H1 (cell line): ENCODE measurements at regions not wholly inside any gene's neighbourhood (a gene's known extent, or its start where the extent isn't known, plus 50 kb on each side); places are given as distances from the start of the nearest gene placed in this dataset.

Experiments
- CTCF ChIA-PET: fragments of 300-600 bp; sonication (Branson Sonifier 250); formaldehyde crosslinking; loops from one replicate; lab custom pipeline; 2021; ENCODE audit not compliant: partially characterized antibody; lab: Charles Lee
- POLR2A ChIA-PET: fragments of 300-600 bp; sonication (Branson Sonifier 250); formaldehyde crosslinking; loops from one replicate; lab custom pipeline; 2021; ENCODE audit warnings: inconsistent platforms; ENCODE audit not compliant: partially characterized antibody; lab: Charles Lee
- DNase-seq, 2 experiments: peaks; one replicate each; pipeline versions ENCODE4 v3.0.0 to v3.0.0-alpha.2; 2010 to 2022; ENCODE audit warnings: low spot score in 2 of 2, low read depth in 1 of 2, mixed read lengths in 1 of 2
- FAIRE-seq: peaks from 2 replicates; lab custom pipeline; 2011; peaks lifted over from hg19 to GRCh38; lab: Jason Lieb, UNC
- H2AFZ ChIP-seq: 2 replicates; pipeline ENCODE4 v1.8.1; 2012; ENCODE audit warnings: low read length, inconsistent platforms
- H2AK5ac ChIP-seq: 2 replicates; pipeline ENCODE4 v1.6.1; 2013; ENCODE audit warnings: low read depth, low read length
- H2BK120ac ChIP-seq: replicated peaks from 2 replicates; pipeline ENCODE3; 2013; ENCODE audit warnings: low read depth, low read length, inconsistent platforms
- H2BK12ac ChIP-seq: 2 replicates; pipeline ENCODE4 v1.6.1; 2013; ENCODE audit warnings: low read depth, low read length
- H2BK15ac ChIP-seq: 2 replicates; pipeline ENCODE4 v1.6.1; 2013; ENCODE audit warnings: low read length
- H2BK20ac ChIP-seq: 2 replicates; pipeline ENCODE4 v1.6.1; 2013; ENCODE audit warnings: low read length
- H2BK5ac ChIP-seq: 2 replicates; pipeline ENCODE4 v1.6.1; 2013; ENCODE audit warnings: low read depth, low read length
- H3K14ac ChIP-seq: 2 replicates; pipeline ENCODE4 v1.6.1; 2013; ENCODE audit warnings: inconsistent platforms; ENCODE audit not compliant: insufficient read length
- H3K18ac ChIP-seq: 2 replicates; pipeline ENCODE4 v1.6.1; 2013; ENCODE audit warnings: low read length; ENCODE audit errors: extremely low read depth
- H3K23ac ChIP-seq: 2 replicates; pipeline ENCODE4 v1.6.1; 2013; ENCODE audit warnings: inconsistent platforms; ENCODE audit not compliant: insufficient read length
- H3K23me2 ChIP-seq: 2 replicates; pipeline ENCODE4 v1.6.1; 2013; ENCODE audit warnings: low read depth, low read length
- H3K27ac ChIP-seq: 2 replicates; pipeline ENCODE4 v1.6.1; 2011; ENCODE audit warnings: low read depth, low read length, inconsistent platforms
- H3K27me3 ChIP-seq, 4 experiments: replicated peaks in 1 of 4; 1 replicate in 1 of 4; 2 replicates in 3 of 4; pipeline versions ENCODE4 v1.6.1 to v1.8.1; 2011 to 2013; ENCODE audit warnings: low read length in 3 of 4, mild to moderate bottlenecking in 3 of 4, inconsistent platforms in 2 of 4, mixed read lengths in 2 of 4, moderate library complexity in 1 of 4; ENCODE audit not compliant: control insufficient read depth in 3 of 4, insufficient read depth in 3 of 4; ENCODE audit errors: extremely low read depth in 1 of 4
- H3K36me3 ChIP-seq, 4 experiments: 2 replicates each; pipeline versions ENCODE4 v1.6.1 to v1.8.1; 2011 to 2013; ENCODE audit warnings: mild to moderate bottlenecking in 4 of 4, low read length in 3 of 4, moderate library complexity in 2 of 4, control low read depth in 1 of 4, inconsistent platforms in 1 of 4; ENCODE audit not compliant: insufficient read depth in 4 of 4, control insufficient read depth in 2 of 4
- H3K4ac ChIP-seq: replicated peaks from 2 replicates; pipeline ENCODE3; 2013; ENCODE audit warnings: low read length, low read depth, mixed read lengths, inconsistent platforms; ENCODE audit not compliant: insufficient read length
- H3K4me1 ChIP-seq, 4 experiments: replicated peaks in 1 of 4; 1 replicate in 1 of 4; 2 replicates in 3 of 4; pipeline versions ENCODE4 v1.6.1 to v1.8.1; 2011 to 2013; ENCODE audit warnings: low read length in 3 of 4, inconsistent platforms in 2 of 4, mixed read lengths in 1 of 4; ENCODE audit not compliant: insufficient read depth in 4 of 4, control insufficient read depth in 3 of 4
- H3K4me2 ChIP-seq, 2 experiments: 2 replicates each; pipeline versions ENCODE4 v1.6.1 to v1.8.1; 2011 to 2013; ENCODE audit warnings: low read depth in 2 of 2, low read length in 2 of 2, control low read depth in 1 of 2, inconsistent platforms in 1 of 2, mild to moderate bottlenecking in 1 of 2; ENCODE audit not compliant: insufficient read depth in 1 of 2
- H3K4me3 ChIP-seq, 4 experiments: fragments of 200-600, 300-600 bp in 1 of 4; sonication (generic), shearing (Covaris generic), sonication (Bioruptor Twin) in 1 of 4; 2 replicates each; pipeline versions ENCODE4 v1.5.1 to v1.8.1; 2011 to 2016; ENCODE audit warnings: low read length in 4 of 4, low read depth in 3 of 4, control low read depth in 2 of 4, inconsistent platforms in 2 of 4, mild to moderate bottlenecking in 2 of 4, mixed read lengths in 1 of 4, moderate library complexity in 1 of 4; ENCODE audit not compliant: insufficient read depth in 2 of 4; ENCODE audit errors: extremely low read depth in 1 of 4
- H3K56ac ChIP-seq: replicated peaks from 2 replicates; pipeline ENCODE3; 2013; ENCODE audit warnings: low read depth, mild to moderate bottlenecking, mixed read lengths, low read length, inconsistent platforms; ENCODE audit not compliant: insufficient read length
- H3K79me1 ChIP-seq: 2 replicates; pipeline ENCODE4 v1.6.1; 2013; ENCODE audit warnings: low read depth, low read length, control low read depth
- H3K79me2 ChIP-seq, 2 experiments: 2 replicates each; pipeline versions ENCODE4 v1.6.1 to v1.8.1; 2012 to 2013; ENCODE audit warnings: low read length in 2 of 2, mild to moderate bottlenecking in 2 of 2, inconsistent platforms in 1 of 2; ENCODE audit not compliant: insufficient read depth in 2 of 2, control insufficient read depth in 1 of 2
- H3K9ac ChIP-seq, 4 experiments: replicated peaks in 1 of 4; 1 replicate in 1 of 4; 2 replicates in 3 of 4; pipeline versions ENCODE4 v1.6.1 to v1.8.1; 2011 to 2013; ENCODE audit warnings: low read depth in 3 of 4, low read length in 3 of 4, control low read depth in 2 of 4, mild to moderate bottlenecking in 2 of 4, moderate library complexity in 2 of 4, inconsistent platforms in 1 of 4; ENCODE audit errors: extremely low read depth in 1 of 4
- H3K9me3 ChIP-seq, 2 experiments: 2 replicates each; pipeline versions ENCODE4 v1.6.1 to v1.8.1; 2012 to 2013; ENCODE audit warnings: mild to moderate bottlenecking in 2 of 2, moderate library complexity in 2 of 2, control low read depth in 1 of 2, inconsistent platforms in 1 of 2, low read depth in 1 of 2, low read length in 1 of 2, mixed read lengths in 1 of 2; ENCODE audit not compliant: insufficient read depth in 2 of 2
- H4K20me1 ChIP-seq, 2 experiments: replicated peaks in 1 of 2; 2 replicates each; pipeline versions ENCODE3 to v1.8.1; 2011 to 2013; ENCODE audit warnings: inconsistent platforms in 2 of 2, low read length in 2 of 2, mild to moderate bottlenecking in 1 of 2; ENCODE audit not compliant: insufficient read depth in 2 of 2, control insufficient read depth in 1 of 2
- H4K5ac ChIP-seq: 2 replicates; pipeline ENCODE4 v1.6.1; 2013; ENCODE audit warnings: low read length, low read depth, mixed read lengths, inconsistent platforms; ENCODE audit not compliant: insufficient read length
- H4K8ac ChIP-seq: 2 replicates; pipeline ENCODE4 v1.8.0; 2013; ENCODE audit warnings: mild to moderate bottlenecking, moderate library complexity, low read length, inconsistent platforms; ENCODE audit not compliant: insufficient read depth; ENCODE audit errors: extremely low read depth
- H4K91ac ChIP-seq: replicated peaks from 2 replicates; pipeline ENCODE3; 2013; ENCODE audit warnings: low read length, mixed read lengths, inconsistent platforms; ENCODE audit not compliant: insufficient read length
- BRCA1 ChIP-seq: IDR thresholded peaks from 2 replicates; pipeline ENCODE4 v1.6.1; 2012; ENCODE audit warnings: low read depth, low read length, improper control_type of control experiment
- CTBP2 ChIP-seq: IDR thresholded peaks from 2 replicates; pipeline ENCODE4 v1.7.0; 2011; ENCODE audit warnings: borderline replicate concordance, mild to moderate bottlenecking, moderate library complexity, mixed read lengths, low read length; ENCODE audit not compliant: insufficient read depth, insufficient read length
- EGR1 ChIP-seq: IDR thresholded peaks from 2 replicates; pipeline ENCODE4 v1.6.1; 2011; ENCODE audit warnings: low read depth, low read length, borderline replicate concordance
- EP300 ChIP-seq, 2 experiments: IDR thresholded peaks; 1 replicate in 1 of 2; 2 replicates in 1 of 2; pipeline ENCODE4 v1.6.1; 2011 to 2012; ENCODE audit warnings: low read depth in 2 of 2, low read length in 2 of 2, mild to moderate bottlenecking in 2 of 2, borderline replicate concordance in 1 of 2, inconsistent platforms in 1 of 2, moderate library complexity in 1 of 2
- EZH2 ChIP-seq: fragments of 200-600 bp; sonication (generic); IDR thresholded peaks from 2 replicates; pipeline ENCODE4 v1.7.1; 2012; ENCODE audit warnings: low read depth, mild to moderate bottlenecking, moderate library complexity, low read length, inconsistent platforms; ENCODE audit not compliant: severe bottlenecking
- FOSL1 ChIP-seq: IDR thresholded peaks from 2 replicates; pipeline ENCODE4 v1.6.1; 2011; ENCODE audit warnings: mild to moderate bottlenecking, low read depth, low read length, moderate library complexity; ENCODE audit not compliant: insufficient read depth
- GABPA ChIP-seq: IDR thresholded peaks from 2 replicates; pipeline ENCODE4 v1.6.1; 2011; ENCODE audit warnings: mild to moderate bottlenecking, low read length, moderate library complexity, borderline replicate concordance; ENCODE audit not compliant: insufficient read depth
- KDM5A ChIP-seq: fragments of 200-600 bp; IDR thresholded peaks from 2 replicates; pipeline ENCODE4 v1.7.1; 2012; ENCODE audit warnings: mild to moderate bottlenecking, low read length, inconsistent platforms, mixed read lengths
- RXRA ChIP-seq: IDR thresholded peaks from 2 replicates; pipeline ENCODE4 v1.6.1; 2011; ENCODE audit warnings: low read depth, mild to moderate bottlenecking, low read length, moderate library complexity; ENCODE audit not compliant: insufficient read depth
- SAP30 ChIP-seq: fragments of 300-600 bp; sonication (generic); IDR thresholded peaks from 2 replicates; pipeline ENCODE4 v1.7.1; 2012; ENCODE audit warnings: low read length, moderate library complexity, mild to moderate bottlenecking, inconsistent platforms; ENCODE audit not compliant: insufficient read depth, insufficient replicate concordance
- TAF7 ChIP-seq: optimal IDR thresholded peaks from 2 replicates; pipeline ENCODE3; 2011; ENCODE audit warnings: low read depth, mild to moderate bottlenecking, inconsistent platforms, low read length, moderate library complexity, borderline replicate concordance
- TBP ChIP-seq: IDR thresholded peaks from 2 replicates; pipeline ENCODE4 v1.6.1; 2011; ENCODE audit warnings: low read depth, low read length, improper control_type of control experiment
- TF ChIP-seq, protein P1 (sequence below): IDR thresholded peaks from 2 replicates; pipeline ENCODE4 v1.6.1; 2011; ENCODE audit warnings: low read depth, mild to moderate bottlenecking, low read length; ENCODE audit not compliant: insufficient read depth
- TF ChIP-seq, protein P2 (sequence below): IDR thresholded peaks from 2 replicates; pipeline ENCODE4 v1.6.1; 2012; ENCODE audit warnings: inconsistent platforms

DNA sequence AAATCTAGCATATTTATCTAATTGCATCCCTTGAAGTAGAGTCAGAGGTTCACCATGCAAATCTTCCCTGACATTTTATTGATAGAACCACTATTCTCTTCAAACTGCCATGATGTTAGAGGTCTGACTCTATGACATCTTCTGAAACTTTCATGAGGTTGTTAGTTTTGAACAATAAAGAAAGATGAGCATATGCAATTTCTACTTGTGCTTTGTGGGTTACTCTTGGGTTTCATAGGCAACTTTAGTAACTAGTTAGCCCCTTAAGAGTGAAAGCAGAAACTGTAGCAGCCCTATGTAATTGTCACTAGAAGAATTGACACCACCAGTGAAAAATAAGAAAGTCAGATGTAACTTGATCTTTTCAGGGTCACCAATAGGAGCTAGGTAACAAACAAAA is 53.1 kb upstream of the ZEB2 start:
- Histone ChIP-seq H3K4me1 (peaks cover 0 to 9% (median 0%) of the 10 kb centered on the region in 4 experiments; a peak in 2 of 7 replicates), H4K20me1 (no peaks in the 10 kb centered on the region), H3K27me3 (no peaks in the 10 kb centered on the region; a peak in 1 of 7 replicates), H2AFZ (no peak overlapping the region), H2BK20ac (no peak overlapping the region), H3K4me2 (no peak overlapping the region), H3K18ac (no peak overlapping the region), H2AK5ac (no peak overlapping the region), H2BK15ac (no peak overlapping the region), H3K4me3 (no peak overlapping the region), H3K27ac (no peak overlapping the region), H3K23me2 (no peaks in the 10 kb centered on the region), H2BK5ac (no peak overlapping the region), H3K4ac (no peak overlapping the region), H2BK120ac (no peak overlapping the region), H3K79me2 (no peaks in the 10 kb centered on the region), H3K23ac (no peak overlapping the region), H3K14ac (no peak overlapping the region), H3K9me3 (no peaks in the 10 kb centered on the region), H3K36me3 (no peaks in the 10 kb centered on the region), H3K56ac (no peak overlapping the region), H3K9ac (no peak overlapping the region), H4K8ac (no peak overlapping the region), H4K91ac (no peak overlapping the region), H2BK12ac (no peak overlapping the region), H3K79me1 (no peaks in the 10 kb centered on the region), H4K5ac (no peak overlapping the region)
- CTCF ChIA-PET, result interaction anchor here (0.9 to 1.4 kb wide), 3 partner anchors 7 to 477 kb away, joined by 3 to 7 read pairs (median 4); no protein-coding TSS in a partner anchor
- FAIRE-seq (no peak), DNase-seq (no peak)
- POLR2A ChIA-PET, result no interaction called here
- TF ChIP-seq KDM5A (no peak), TAF7 (no peak), CTBP2 (no peak), EGR1 (no peak), EP300 (IDR thresholded peaks at IDR 0.05; ENCODE audit: borderline replicate concordance in 1 of 2, low read depth in 2 of 2, low read length in 2 of 2) (no peak), GABPA (no peak), SAP30 (no peak), TBP (no peak), BRCA1 (no peak), EZH2 (no peak), RXRA (no peak), FOSL1 (no peak)
- TF ChIP-seq, protein P1, sequence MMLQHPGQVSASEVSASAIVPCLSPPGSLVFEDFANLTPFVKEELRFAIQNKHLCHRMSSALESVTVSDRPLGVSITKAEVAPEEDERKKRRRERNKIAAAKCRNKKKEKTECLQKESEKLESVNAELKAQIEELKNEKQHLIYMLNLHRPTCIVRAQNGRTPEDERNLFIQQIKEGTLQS, result no peak
- TF ChIP-seq, protein P2, sequence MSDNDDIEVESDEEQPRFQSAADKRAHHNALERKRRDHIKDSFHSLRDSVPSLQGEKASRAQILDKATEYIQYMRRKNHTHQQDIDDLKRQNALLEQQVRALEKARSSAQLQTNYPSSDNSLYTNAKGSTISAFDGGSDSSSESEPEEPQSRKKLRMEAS, result no peak
